Right atrium auricular region (tissue), 2 donors: ENCODE measurements at regions not wholly inside any gene's neighbourhood (a gene's known extent, or its start where the extent isn't known, plus 50 kb on each side); places are given as distances from the start of the nearest gene placed in this dataset.

ENCODE experiments used
- DNase-seq: peaks from one replicate; pipeline ENCODE4 v3.0.0-alpha.2; 2019; ENCODE audit warnings: low spot score
- H3K27ac ChIP-seq, 2 donors: fragments of 200-600 bp; sonication (generic); 1 replicate in 1 of 2; 2 replicates in 1 of 2; pipeline ENCODE4 v1.5.1; 2016 to 2019
- H3K27me3 ChIP-seq, 2 donors: fragments of 200-600 bp; sonication (generic); one replicate each; pipeline versions ENCODE4 v1.5.1 to v1.6.0; 2017 to 2019
- H3K36me3 ChIP-seq: fragments of 200-600 bp; sonication (generic); one replicate; pipeline ENCODE4 v1.5.1; 2016
- H3K4me1 ChIP-seq, 2 donors: fragments of 200-600 bp; sonication (generic); one replicate each; pipeline versions ENCODE4 v1.5.1 to v1.6.0; 2017 to 2019
- H3K4me3 ChIP-seq, 2 donors: fragments of 200-600 bp; sonication (generic); 1 replicate in 1 of 2; 2 replicates in 1 of 2; pipeline ENCODE4 v1.5.1; 2017 to 2019; ENCODE audit warnings: mild to moderate bottlenecking in 1 of 2, moderate library complexity in 1 of 2
- H3K9me3 ChIP-seq, 2 donors: fragments of 200-600 bp; sonication (generic); one replicate each; pipeline ENCODE4 v1.5.1; 2019
- TF ChIP-seq, protein P1 (sequence below), 2 donors: fragments of 200-600 bp; sonication (generic); IDR thresholded peaks; one replicate each; pipeline ENCODE4 v1.5.1; 2019; ENCODE audit warnings: antibody characterized with exemption in 2 of 2

DNA sequence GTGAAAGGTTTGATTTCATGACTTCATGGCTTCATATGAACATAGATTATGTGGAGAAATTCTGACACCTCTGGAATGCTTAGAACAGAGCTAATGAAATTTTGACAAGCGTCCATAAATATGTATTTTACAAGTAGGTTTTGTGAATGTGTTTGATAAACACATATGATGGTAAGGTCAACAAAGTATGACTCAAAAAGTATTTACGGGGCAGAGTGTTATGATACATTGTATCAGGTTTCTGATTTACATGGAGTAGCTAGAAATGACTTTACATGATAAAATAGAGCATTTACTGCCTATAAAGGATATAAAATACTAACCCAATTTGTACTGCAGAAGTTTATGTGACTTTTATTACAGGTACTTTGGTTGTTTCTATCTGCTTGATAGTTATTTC, 206.3 kb downstream of the MDFIC start:
- TF ChIP-seq, protein P1, sequence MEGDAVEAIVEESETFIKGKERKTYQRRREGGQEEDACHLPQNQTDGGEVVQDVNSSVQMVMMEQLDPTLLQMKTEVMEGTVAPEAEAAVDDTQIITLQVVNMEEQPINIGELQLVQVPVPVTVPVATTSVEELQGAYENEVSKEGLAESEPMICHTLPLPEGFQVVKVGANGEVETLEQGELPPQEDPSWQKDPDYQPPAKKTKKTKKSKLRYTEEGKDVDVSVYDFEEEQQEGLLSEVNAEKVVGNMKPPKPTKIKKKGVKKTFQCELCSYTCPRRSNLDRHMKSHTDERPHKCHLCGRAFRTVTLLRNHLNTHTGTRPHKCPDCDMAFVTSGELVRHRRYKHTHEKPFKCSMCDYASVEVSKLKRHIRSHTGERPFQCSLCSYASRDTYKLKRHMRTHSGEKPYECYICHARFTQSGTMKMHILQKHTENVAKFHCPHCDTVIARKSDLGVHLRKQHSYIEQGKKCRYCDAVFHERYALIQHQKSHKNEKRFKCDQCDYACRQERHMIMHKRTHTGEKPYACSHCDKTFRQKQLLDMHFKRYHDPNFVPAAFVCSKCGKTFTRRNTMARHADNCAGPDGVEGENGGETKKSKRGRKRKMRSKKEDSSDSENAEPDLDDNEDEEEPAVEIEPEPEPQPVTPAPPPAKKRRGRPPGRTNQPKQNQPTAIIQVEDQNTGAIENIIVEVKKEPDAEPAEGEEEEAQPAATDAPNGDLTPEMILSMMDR (IDR thresholded peaks at IDR 0.05): no peak
- no peak for DNase-seq
- no peak overlapping the region for H3K27ac ChIP-seq
- no peaks in the 10 kb centered on the region for H3K27me3 ChIP-seq
- H3K9me3 ChIP-seq: no peaks in the 10 kb centered on the region
- H3K36me3 ChIP-seq: no peaks in the 10 kb centered on the region
- H3K4me1 ChIP-seq: peaks cover 0 to 4% of the 10 kb centered on the region in 2 donors
- H3K4me3 ChIP-seq: no peak overlapping the region

DNA sequence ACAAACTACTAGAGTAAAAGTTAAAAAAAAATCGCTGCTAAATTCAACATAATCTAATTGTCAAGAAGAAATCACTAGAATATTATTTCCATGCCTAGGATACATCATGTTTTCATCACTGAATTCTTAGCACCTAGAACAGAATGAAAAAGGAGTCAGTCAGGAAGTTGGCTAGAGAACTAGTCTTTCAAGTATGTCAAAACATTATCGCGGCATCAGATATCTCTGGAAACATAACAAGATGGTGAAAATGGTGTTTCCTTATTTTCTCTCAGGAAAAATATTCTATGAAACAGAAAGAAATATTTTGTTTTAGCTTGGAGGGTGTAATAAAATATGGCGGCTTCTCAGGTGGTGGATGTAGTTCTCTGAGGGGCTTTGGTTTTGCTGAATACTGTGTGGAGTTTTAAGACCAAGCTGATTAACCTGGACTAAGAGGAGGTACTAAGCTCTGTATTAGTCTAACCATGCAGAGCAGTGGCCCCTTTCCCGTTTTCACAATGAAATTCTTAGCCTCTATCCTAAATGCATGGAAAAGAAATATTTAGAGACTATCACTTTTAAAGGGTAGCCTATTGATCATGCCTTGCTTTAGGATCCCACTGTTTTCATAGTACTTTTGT, 205.6 kb downstream of the MDFIC start:
- H3K4me3 ChIP-seq: no peak overlapping the region
- TF ChIP-seq, protein P1 (IDR thresholded peaks at IDR 0.05): no peak
- H3K27ac ChIP-seq: no peak overlapping the region
- peaks cover 0 to 9% of the 10 kb centered on the region in 2 donors for H3K4me1 ChIP-seq
- no peaks in the 10 kb centered on the region for H3K9me3 ChIP-seq
- no peaks in the 10 kb centered on the region for H3K36me3 ChIP-seq
- no peak for DNase-seq
- no peaks in the 10 kb centered on the region for H3K27me3 ChIP-seq

DNA sequence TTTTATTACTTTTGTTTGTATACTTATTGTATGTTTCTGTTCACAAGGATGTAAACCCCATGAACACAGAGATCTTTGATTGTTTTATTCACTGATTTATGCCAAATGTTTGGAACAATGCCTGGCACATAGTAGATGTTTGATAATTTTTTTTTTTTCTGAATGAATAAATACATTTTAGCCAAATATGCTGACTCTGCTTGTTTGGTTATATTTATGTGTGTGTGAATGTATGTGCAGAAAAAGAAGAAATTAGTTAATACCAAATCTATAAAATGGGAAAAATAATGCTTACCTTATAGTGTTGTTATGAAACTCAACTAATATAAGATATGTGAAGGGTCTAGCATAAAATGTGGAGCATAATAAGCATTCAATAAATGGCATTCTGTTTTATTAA, 203.9 kb downstream of the MDFIC start:
- Histone ChIP-seq H3K27me3 (no peaks in the 10 kb centered on the region), H3K27ac (no peak overlapping the region), H3K9me3 (no peaks in the 10 kb centered on the region), H3K36me3 (no peaks in the 10 kb centered on the region), H3K4me3 (no peak overlapping the region), H3K4me1 (peaks cover 0 to 13% of the 10 kb centered on the region in 2 donors)
- no peak for DNase-seq
- TF ChIP-seq, protein P1 (IDR thresholded peaks at IDR 0.05): no peak

DNA sequence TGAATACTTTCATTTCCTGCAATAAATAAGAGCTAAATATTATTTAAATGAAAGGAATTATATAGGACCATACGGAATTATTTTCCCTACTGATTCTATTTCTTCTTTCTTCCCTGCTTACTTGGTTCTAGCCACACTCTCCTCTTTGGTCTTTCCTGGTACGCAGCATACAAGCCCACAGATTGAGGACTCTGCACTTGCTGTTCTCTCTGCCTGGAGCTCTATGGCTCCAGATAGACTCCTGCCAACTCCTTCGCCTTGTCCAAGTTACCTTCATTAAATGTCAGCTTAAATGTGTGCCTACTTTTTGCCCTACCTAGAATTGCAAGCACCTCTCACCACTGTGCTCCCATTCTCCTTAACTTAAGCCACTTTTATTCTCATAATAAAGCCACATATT, 203.4 kb downstream of the MDFIC start:
- Histone ChIP-seq H3K4me1 (peaks cover 0 to 13% of the 10 kb centered on the region in 2 donors), H3K9me3 (no peaks in the 10 kb centered on the region), H3K27me3 (no peaks in the 10 kb centered on the region), H3K27ac (no peak overlapping the region), H3K4me3 (no peak overlapping the region), H3K36me3 (no peaks in the 10 kb centered on the region)
- no peak for DNase-seq
- TF ChIP-seq, protein P1 (IDR thresholded peaks at IDR 0.05): no peak

DNA sequence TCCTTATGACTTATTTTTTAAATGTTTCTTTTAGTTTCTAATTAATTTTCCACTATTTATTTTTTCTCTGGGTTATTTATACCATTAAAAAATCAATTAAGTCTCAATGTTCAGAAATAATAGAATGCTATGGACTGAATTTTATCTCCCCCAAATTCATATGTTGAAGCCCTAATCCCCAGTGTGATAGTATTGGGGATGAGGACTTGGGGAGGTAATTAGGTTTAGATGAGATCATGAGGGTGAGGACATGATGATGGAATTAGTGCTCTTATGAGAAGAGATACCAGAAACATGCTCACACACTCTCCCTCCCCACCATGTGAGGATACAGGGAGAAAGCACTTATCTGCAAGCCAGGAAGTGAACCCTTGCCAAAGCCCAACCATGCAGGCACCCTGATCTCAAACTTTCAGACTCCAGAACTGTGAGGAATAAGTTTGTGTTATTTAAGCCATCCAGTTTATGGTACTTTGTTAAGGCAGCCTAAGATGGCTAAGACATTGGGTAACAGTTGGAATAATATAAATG, 202.6 kb downstream of the MDFIC start:
- H3K4me1 ChIP-seq: peaks cover 0 to 13% of the 10 kb centered on the region in 2 donors
- TF ChIP-seq, protein P1 (IDR thresholded peaks at IDR 0.05): no peak
- DNase-seq: no peak
- H3K36me3 ChIP-seq: no peaks in the 10 kb centered on the region
- H3K4me3 ChIP-seq: no peak overlapping the region
- H3K27me3 ChIP-seq: no peaks in the 10 kb centered on the region
- H3K9me3 ChIP-seq: no peaks in the 10 kb centered on the region
- peak overlapping the region in 1 of 2 donors; percentile 31 for H3K27ac ChIP-seq

DNA sequence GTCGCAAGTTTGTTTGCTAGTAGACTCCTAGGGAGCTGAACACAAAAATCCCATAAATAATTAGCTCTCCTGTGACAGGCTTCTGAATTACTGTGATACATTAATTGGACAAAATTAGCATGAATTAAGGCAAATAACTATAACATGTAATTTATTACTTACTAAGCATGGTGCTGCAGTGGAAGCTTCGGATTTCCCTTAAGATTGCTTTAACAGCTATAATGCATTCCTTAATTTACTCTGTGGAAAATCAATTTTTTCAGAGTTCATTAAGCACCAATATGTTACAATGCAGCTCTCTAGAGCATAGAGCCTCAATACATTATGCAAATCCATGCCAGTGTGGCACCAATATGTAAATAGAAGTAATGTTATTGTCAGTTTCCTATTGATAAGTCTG, 201.5 kb downstream of the MDFIC start:
- peaks cover 0 to 13% of the 10 kb centered on the region in 2 donors for H3K4me1 ChIP-seq
- H3K27me3 ChIP-seq: no peaks in the 10 kb centered on the region
- H3K27ac ChIP-seq: peak overlapping the region in 1 of 2 donors; percentile 31
- no peaks in the 10 kb centered on the region for H3K36me3 ChIP-seq
- no peaks in the 10 kb centered on the region for H3K9me3 ChIP-seq
- TF ChIP-seq, protein P1 (IDR thresholded peaks at IDR 0.05): no peak
- no peak overlapping the region for H3K4me3 ChIP-seq
- no peak for DNase-seq
